Cardiac muscle cell (in vitro differentiated cells and primary cell): ENCODE measurements at regions not wholly inside any gene's neighbourhood (a gene's known extent, or its start where the extent isn't known, plus 50 kb on each side); places are given as distances from the start of the nearest gene placed in this dataset.

ENCODE experiments used
- DNase-seq, 2 donors: peaks; one replicate each; pipeline versions ENCODE4 v3.0.0 to v3.0.0-alpha.2; 2010 to 2017; ENCODE audit warnings: low read depth in 1 of 2, low spot score in 1 of 2
- H3K27ac ChIP-seq: fragments of 200-600 bp; sonication (generic); 2 replicates; pipeline ENCODE4 v1.5.1; 2016
- H3K27me3 ChIP-seq: fragments of 200-600 bp; sonication (generic); 2 replicates; pipeline ENCODE4 v1.6.0; 2016; ENCODE audit warnings: control low read depth
- H3K36me3 ChIP-seq: fragments of 200-600 bp; sonication (generic); 2 replicates; pipeline ENCODE4 v1.5.1; 2016; ENCODE audit warnings: control low read depth
- H3K4me1 ChIP-seq: fragments of 200-600 bp; sonication (generic); 2 replicates; pipeline ENCODE4 v1.8.1; 2017; ENCODE audit warnings: low read depth, mild to moderate bottlenecking, mixed run types
- H3K4me3 ChIP-seq: fragments of 200-600 bp; sonication (generic); 2 replicates; pipeline ENCODE4 v1.5.1; 2016; ENCODE audit warnings: mild to moderate bottlenecking
- H3K9me3 ChIP-seq: fragments of 200-600 bp; sonication (generic); 2 replicates; pipeline ENCODE4 v1.5.1; 2017; ENCODE audit warnings: low read depth, mild to moderate bottlenecking, control low read depth
- CTCF ChIP-seq: IDR thresholded peaks from 2 replicates; pipeline ENCODE4 v1.5.1; 2012; ENCODE audit warnings: low read depth, mild to moderate bottlenecking, low read length

DNA sequence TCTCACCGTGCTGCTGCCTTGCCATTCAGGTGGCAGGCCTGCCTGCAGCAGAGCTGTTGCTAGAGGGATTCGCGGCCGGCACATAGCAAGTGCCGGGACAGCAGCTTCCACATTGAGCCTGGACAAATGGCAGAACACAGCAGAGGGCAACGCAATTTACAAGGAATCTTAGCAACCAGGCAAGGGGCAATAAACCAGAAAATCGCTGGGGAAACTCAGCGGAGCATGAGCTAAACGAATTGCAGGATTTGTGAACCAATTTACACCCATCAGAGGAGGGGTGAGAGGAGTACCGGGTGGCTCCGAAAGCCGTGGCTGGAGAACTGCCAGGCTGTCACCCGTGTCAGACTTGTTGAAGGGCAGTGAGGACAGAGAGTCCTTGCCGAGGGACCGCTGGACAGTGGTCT lies 58.6 kb upstream of the LOXL4 start:
- no peak for DNase-seq
- no peaks in the 10 kb centered on the region for H3K27me3 ChIP-seq
- TF ChIP-seq CTCF = no peak

GRCh38 chr10:98323221-98324164 lies 55.5 kb upstream of the LOXL4 start:
- Histone ChIP-seq H3K4me1 (peaks cover 12% of the 10 kb centered on the region), H3K4me3 (no peak overlapping the region), H3K27me3 (no peaks in the 10 kb centered on the region), H3K27ac (peak overlapping the region; percentile 0), H3K36me3 (no peaks in the 10 kb centered on the region), H3K9me3 (no peaks in the 10 kb centered on the region)
- no peak for TF ChIP-seq CTCF
- DNase-seq = peak; percentile 34 to 78

More for the DNA sequence above, 58.6 kb upstream of the LOXL4 start:
- Histone ChIP-seq H3K36me3 (no peaks in the 10 kb centered on the region), H3K9me3 (no peaks in the 10 kb centered on the region), H3K27ac (no peak overlapping the region), H3K4me1 (peaks cover 6% of the 10 kb centered on the region), H3K4me3 (no peak overlapping the region)

DNA sequence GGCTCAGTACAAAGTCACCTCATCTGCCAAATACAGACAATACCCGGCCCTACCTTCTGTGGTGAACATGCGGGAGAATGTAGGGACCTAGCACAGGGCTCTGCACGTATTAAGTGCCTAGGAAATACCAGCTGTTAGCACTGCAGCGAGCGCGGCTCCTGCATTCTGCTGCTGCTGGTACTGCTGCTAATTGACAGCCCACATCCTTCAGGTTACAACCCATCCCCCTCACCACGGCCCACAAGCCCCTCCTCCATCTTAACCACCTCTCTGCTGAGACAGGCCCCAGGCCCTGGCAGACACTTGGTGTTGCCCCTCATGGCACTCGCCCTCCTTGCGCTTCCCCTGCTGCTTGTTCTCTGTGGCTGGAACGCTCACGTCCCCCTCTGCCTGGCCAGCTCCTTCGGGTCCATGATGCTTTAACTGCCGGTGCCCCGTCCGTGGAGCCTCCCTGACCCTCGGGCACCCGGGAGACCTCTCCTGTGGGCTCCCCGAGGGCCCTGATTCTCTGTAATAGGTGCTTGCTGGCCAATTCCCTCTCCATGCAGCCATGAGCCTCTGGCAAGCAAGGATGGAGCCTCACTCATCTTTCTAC lies 53.3 kb upstream of the LOXL4 start:
- Histone ChIP-seq H3K9me3 (no peaks in the 10 kb centered on the region), H3K27ac (no peak overlapping the region), H3K27me3 (no peaks in the 10 kb centered on the region), H3K4me1 (peaks cover 20% of the 10 kb centered on the region), H3K4me3 (no peak overlapping the region), H3K36me3 (no peaks in the 10 kb centered on the region)
- DNase-seq = peak in 1 of 2 donors; percentile 41
- no peak for TF ChIP-seq CTCF

- Histone ChIP-seq H3K9me3 (no peaks in the 10 kb centered on the region), H3K4me1 (peaks cover 20% of the 10 kb centered on the region), H3K27me3 (no peaks in the 10 kb centered on the region), H3K27ac (no peak overlapping the region), H3K36me3 (no peaks in the 10 kb centered on the region), H3K4me3 (no peak overlapping the region)
- no peak for DNase-seq
- TF ChIP-seq CTCF = no peak
Observed at GRCh38 chr10:98320486-98321185, 52.6 kb upstream of the LOXL4 start.

DNA sequence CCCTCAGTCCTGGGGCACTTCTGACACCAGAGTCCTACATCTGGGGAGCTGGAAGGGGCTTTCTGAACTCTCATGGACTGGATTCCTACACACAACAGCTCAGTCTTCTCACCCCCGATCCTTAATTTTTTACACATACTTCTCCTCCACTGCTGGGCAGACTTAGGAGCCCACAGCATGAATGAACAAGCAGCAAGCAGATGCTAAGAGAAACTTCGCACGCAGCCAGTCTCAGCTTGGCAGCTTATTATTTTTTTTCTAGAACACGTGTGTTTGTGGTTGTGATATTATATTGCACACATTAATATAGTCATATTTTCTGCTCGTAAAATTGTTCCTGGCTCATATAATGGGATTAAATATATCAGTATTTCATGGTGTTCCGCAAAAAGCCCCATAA lies 50.9 kb upstream of the LOXL4 start:
- no peaks in the 10 kb centered on the region for H3K9me3 ChIP-seq
- H3K27me3 ChIP-seq = no peaks in the 10 kb centered on the region
- H3K36me3 ChIP-seq = no peaks in the 10 kb centered on the region
- peaks cover 20% of the 10 kb centered on the region for H3K4me1 ChIP-seq
- H3K27ac ChIP-seq = no peak overlapping the region
- TF ChIP-seq CTCF = no peak
- DNase-seq = no peak
- H3K4me3 ChIP-seq = no peak overlapping the region
